ENCODE measurements at regions not wholly inside any gene's neighbourhood (a gene's known extent, or its start where the extent isn't known, plus 50 kb on each side); places are given as distances from the start of the nearest gene placed in this dataset.
A peak's percentile ranks its signal among the peaks of the same experiment; 100 is the strongest.
"Not testable (repeated sequence)": the region's sequence is repeated elsewhere in the genome, so short reads cannot be mapped to it uniquely, and the experiment has no call there.

DNA sequence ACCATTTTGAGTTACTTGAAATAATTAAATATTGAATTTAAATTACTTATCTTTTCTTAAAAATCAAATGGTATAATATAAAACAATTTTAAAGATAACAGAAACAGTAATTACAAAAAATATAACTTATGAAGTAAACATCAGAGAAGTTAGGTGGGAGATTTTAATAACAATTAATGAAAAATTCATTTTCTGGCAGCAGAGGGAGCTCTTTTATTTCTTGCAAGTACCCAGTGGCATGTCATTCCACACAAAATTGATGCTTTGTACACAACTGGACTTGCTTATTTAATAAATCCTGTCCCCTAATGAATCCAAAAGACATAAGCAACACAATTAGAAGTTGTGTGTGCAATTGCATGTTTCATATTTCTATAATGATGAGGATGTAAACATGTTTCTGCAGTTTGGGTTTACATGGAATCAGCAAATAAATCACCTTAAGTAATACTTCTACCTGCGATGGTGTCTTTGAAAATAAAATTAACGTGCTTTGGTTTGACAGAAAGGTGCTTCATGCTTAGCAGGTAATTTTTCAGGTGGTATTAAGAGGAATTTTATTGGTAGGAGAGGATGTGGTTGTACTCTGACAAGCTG, 861.3 kb downstream of the ZPLD1 start (continued):
- TF ChIP-seq BACH2 (CRISPR knock-in tag; IDR thresholded peaks at IDR 0.05; ENCODE audit: borderline replicate concordance) (no peak), SNAI2 (CRISPR knock-in tag; IDR thresholded peaks at IDR 0.05) (no peak), ESRRG (CRISPR knock-in tag; IDR thresholded peaks at IDR 0.05) (no peak)
- TF ChIP-seq, protein P1, sequence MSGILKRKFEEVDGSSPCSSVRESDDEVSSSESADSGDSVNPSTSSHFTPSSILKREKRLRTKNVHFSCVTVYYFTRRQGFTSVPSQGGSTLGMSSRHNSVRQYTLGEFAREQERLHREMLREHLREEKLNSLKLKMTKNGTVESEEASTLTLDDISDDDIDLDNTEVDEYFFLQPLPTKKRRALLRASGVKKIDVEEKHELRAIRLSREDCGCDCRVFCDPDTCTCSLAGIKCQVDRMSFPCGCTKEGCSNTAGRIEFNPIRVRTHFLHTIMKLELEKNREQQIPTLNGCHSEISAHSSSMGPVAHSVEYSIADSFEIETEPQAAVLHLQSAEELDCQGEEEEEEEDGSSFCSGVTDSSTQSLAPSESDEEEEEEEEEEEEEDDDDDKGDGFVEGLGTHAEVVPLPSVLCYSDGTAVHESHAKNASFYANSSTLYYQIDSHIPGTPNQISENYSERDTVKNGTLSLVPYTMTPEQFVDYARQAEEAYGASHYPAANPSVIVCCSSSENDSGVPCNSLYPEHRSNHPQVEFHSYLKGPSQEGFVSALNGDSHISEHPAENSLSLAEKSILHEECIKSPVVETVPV (CRISPR knock-in tag; IDR thresholded peaks at IDR 0.05): no peak
- TF ChIP-seq, protein P2, sequence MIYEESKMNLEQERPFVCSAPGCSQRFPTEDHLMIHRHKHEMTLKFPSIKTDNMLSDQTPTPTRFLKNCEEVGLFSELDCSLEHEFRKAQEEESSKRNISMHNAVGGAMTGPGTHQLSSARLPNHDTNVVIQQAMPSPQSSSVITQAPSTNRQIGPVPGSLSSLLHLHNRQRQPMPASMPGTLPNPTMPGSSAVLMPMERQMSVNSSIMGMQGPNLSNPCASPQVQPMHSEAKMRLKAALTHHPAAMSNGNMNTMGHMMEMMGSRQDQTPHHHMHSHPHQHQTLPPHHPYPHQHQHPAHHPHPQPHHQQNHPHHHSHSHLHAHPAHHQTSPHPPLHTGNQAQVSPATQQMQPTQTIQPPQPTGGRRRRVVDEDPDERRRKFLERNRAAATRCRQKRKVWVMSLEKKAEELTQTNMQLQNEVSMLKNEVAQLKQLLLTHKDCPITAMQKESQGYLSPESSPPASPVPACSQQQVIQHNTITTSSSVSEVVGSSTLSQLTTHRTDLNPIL (CRISPR knock-in tag; IDR thresholded peaks at IDR 0.05; ENCODE audit: low read depth): no peak

DNA sequence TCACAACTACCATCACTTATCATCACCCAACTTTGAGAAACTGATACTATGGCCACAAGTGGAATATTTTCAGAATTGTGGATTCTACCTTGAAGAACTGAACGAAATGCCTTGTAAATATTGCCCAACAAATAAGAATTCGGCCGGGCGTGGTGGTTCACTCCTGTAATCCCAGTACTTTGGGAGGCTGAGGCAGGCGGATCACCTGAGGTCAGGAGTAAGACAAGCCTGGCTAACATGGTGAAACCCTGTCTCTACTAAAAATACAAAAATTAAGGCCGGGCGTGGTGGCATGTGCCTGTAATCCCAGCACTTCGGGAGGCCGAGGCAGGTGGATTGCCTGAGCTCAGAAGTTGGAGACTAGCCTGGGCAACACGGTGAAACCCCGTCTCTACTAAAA, 862.7 kb downstream of the ZPLD1 start:
- ATAC-seq: not testable (repeated sequence)

DNA sequence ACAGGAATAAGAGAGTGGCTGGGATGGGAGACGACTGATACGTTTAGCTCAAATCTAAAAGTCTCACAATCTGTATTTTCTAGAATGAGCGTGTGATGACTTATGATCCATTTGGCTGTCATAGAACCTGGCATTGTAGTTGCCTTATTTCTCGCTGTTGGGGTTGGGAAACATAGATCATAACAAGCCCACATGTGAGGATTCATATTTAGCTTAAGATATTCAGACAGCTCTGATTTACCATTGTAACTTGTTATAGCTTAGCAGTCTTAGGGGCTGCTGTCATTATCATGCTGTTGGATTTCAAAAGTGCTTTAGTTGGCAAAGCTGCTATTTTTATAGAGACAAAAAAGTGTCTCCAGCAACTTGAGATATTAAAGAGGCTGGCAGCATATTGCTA, 871.3 kb downstream of the ZPLD1 start:
- no peak for TF ChIP-seq ZNF8 (CRISPR knock-in tag; IDR thresholded peaks at IDR 0.05)
- no peak for TF ChIP-seq GLIS3 (CRISPR knock-in tag; IDR thresholded peaks at IDR 0.05)
- ATAC-seq: no peak

DNA sequence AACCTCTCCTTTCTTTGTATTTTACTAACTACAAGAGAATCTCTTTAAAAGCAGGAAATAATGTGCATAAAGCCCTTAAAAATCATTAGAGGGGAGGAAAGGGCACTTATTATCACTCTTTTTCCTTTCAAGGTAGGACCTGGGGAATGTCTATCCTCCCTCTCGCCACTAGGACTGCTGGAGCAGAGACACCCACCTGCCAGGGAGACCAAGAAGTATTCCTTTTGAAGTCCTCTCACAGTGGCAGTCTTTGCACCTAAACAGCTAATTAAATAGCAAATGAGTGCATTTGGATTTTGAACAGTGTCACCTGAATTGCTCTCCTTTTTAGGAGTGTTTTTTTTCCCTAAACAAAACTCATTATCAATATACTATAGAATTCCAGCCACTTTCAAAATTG, 874.1 kb downstream of the ZPLD1 start:
- ATAC-seq: no peak
- TF ChIP-seq OSR1 (CRISPR knock-in tag; IDR thresholded peaks at IDR 0.05) (no peak), ESRRG (CRISPR knock-in tag; IDR thresholded peaks at IDR 0.05) (no peak), ZNF565 (CRISPR knock-in tag; conservative IDR thresholded peaks at IDR 0.05; ENCODE audit: low read depth) (no peak), PPARA (CRISPR knock-in tag; IDR thresholded peaks at IDR 0.05; ENCODE audit: borderline replicate concordance) (no peak), ZC3H10 (CRISPR knock-in tag; IDR thresholded peaks at IDR 0.05) (no peak), ZNF70 (CRISPR knock-in tag; IDR thresholded peaks at IDR 0.05) (no peak), ARNTL (CRISPR knock-in tag; IDR thresholded peaks at IDR 0.05; ENCODE audit: borderline replicate concordance, low read depth) (no peak)
- TF ChIP-seq, protein P3, sequence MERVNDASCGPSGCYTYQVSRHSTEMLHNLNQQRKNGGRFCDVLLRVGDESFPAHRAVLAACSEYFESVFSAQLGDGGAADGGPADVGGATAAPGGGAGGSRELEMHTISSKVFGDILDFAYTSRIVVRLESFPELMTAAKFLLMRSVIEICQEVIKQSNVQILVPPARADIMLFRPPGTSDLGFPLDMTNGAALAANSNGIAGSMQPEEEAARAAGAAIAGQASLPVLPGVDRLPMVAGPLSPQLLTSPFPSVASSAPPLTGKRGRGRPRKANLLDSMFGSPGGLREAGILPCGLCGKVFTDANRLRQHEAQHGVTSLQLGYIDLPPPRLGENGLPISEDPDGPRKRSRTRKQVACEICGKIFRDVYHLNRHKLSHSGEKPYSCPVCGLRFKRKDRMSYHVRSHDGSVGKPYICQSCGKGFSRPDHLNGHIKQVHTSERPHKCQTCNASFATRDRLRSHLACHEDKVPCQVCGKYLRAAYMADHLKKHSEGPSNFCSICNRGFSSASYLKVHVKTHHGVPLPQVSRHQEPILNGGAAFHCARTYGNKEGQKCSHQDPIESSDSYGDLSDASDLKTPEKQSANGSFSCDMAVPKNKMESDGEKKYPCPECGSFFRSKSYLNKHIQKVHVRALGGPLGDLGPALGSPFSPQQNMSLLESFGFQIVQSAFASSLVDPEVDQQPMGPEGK (CRISPR knock-in tag; IDR thresholded peaks at IDR 0.05; ENCODE audit: borderline replicate concordance): no peak

DNA sequence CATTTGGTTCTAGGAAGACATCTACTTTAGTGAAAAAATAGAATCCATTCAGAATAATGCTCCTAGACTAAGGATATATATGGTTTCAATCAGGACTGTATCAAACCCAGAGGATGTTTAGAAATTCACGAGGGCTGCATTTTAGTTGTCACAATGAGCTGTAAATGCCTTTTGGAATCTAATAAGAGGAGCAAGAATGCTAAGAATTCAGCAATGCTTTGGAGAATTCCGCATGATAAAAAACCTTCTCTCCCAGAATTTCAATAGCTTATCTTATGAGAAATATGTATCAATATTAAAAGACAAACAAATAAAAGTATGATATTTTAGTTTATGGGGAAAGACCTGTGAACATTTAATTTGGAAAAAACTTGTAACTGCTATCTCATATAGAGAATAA, 885.1 kb downstream of the ZPLD1 start:
- 0 out of 3 replicates have a peak, but pooled peaks have one; percentile 26 for ATAC-seq
- TF ChIP-seq TCF4 (CRISPR knock-in tag; IDR thresholded peaks at IDR 0.05; ENCODE audit: borderline replicate concordance) (no peak), ISL1 (CRISPR knock-in tag; IDR thresholded peaks at IDR 0.05) (peak; percentile 65; the same call in 1 of the 2 replicates)

DNA sequence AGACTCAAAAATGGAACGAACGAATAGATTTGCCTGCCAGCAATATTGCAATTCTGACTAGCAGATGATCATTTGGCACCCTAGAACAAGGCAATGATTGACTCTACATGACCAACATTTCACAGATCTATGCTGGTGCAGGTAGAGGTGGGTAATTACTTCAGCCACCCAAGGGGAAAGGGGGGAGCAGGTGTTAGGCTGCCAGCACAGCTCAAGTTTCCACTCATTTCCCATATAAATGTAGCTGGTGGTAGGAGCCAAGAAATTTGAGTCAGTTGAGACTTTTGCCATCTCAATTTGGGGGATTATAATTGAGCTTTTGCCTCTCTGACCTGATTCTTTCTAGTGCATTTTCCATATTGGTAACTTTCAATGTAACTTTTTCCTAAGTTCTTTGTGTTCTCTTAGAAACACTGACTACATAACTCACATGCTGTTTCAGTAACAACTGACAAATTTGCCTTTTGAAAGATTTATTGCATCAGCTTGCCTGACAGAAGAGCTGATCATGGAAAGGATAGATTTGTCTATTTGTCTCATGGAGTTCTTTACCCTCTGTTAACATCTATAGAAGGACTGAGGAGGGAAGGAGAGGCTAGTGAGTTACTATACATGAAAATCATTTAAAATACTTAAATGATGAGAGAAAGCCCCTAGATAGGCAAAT, 902.5 kb downstream of the ZPLD1 start:
- no peak for TF ChIP-seq ZFP3 (CRISPR knock-in tag; IDR thresholded peaks at IDR 0.05)
- TF ChIP-seq, protein P2 (CRISPR knock-in tag; IDR thresholded peaks at IDR 0.05; ENCODE audit: low read depth): no peak
- no peak for TF ChIP-seq ISL1 (CRISPR knock-in tag; IDR thresholded peaks at IDR 0.05)
- TF ChIP-seq ZNF70 (CRISPR knock-in tag; IDR thresholded peaks at IDR 0.05): no peak
- no peak for TF ChIP-seq ZC3H10 (CRISPR knock-in tag; IDR thresholded peaks at IDR 0.05)
- no peak for TF ChIP-seq BACH2 (CRISPR knock-in tag; IDR thresholded peaks at IDR 0.05; ENCODE audit: borderline replicate concordance)
- no peak for TF ChIP-seq ZFP30 (CRISPR knock-in tag; IDR thresholded peaks at IDR 0.05)
- TF ChIP-seq, protein P4, sequence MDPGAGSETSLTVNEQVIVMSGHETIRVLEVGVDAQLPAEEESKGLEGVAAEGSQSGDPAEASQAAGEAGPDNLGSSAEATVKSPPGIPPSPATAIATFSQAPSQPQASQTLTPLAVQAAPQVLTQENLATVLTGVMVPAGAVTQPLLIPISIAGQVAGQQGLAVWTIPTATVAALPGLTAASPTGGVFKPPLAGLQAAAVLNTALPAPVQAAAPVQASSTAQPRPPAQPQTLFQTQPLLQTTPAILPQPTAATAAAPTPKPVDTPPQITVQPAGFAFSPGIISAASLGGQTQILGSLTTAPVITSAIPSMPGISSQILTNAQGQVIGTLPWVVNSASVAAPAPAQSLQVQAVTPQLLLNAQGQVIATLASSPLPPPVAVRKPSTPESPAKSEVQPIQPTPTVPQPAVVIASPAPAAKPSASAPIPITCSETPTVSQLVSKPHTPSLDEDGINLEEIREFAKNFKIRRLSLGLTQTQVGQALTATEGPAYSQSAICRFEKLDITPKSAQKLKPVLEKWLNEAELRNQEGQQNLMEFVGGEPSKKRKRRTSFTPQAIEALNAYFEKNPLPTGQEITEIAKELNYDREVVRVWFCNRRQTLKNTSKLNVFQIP (CRISPR knock-in tag; IDR thresholded peaks at IDR 0.05; ENCODE audit: borderline replicate concordance, low read depth): no peak
- TF ChIP-seq ZNF8 (CRISPR knock-in tag; IDR thresholded peaks at IDR 0.05): no peak
- no peak for ATAC-seq
